GM12874 (cell line): ENCODE measurements at regions not wholly inside any gene's neighbourhood (a gene's known extent, or its start where the extent isn't known, plus 50 kb on each side); places are given as distances from the start of the nearest gene placed in this dataset.

Source experiments
- CTCF ChIP-seq: IDR thresholded peaks from 2 replicates; pipeline ENCODE4 v1.5.1; 2011; ENCODE audit warnings: low read depth, mild to moderate bottlenecking, control low read depth, low read length, moderate library complexity; ENCODE audit not compliant: insufficient read depth

- TF ChIP-seq CTCF, result no peak
Measured at GRCh38 chr19:28881616-28882015, 331.3 kb downstream of the UQCRFS1 start.

GRCh38 chr19:28880735-28881401 is 332.1 kb downstream of the UQCRFS1 start:
- no peak for TF ChIP-seq CTCF

GRCh38 chr19:28878862-28879566 is 333.9 kb downstream of the UQCRFS1 start:
- peak; percentile 36 for TF ChIP-seq CTCF

- TF ChIP-seq CTCF, result no peak
Measured at GRCh38 chr19:28876609-28877123, 336.3 kb downstream of the UQCRFS1 start.

- TF ChIP-seq CTCF, result no peak
Measured at GRCh38 chr19:28874742-28875141, 338.2 kb downstream of the UQCRFS1 start.

GRCh38 chr19:28873301-28873700 is 339.6 kb downstream of the UQCRFS1 start:
- no peak for TF ChIP-seq CTCF

- TF ChIP-seq CTCF, result no peak
Measured at GRCh38 chr19:28871099-28871725, 341.7 kb downstream of the UQCRFS1 start.
